ENCODE measurements at regions not wholly inside any gene's neighbourhood (a gene's known extent, or its start where the extent isn't known, plus 50 kb on each side); places are given as distances from the start of the nearest gene placed in this dataset.

- no peak overlapping the region for H3K27ac Mint-ChIP-seq
- H3K9me3 Mint-ChIP-seq (ENCODE audit: insufficient read depth): peaks cover 8% of the 10 kb centered on the region
- peaks cover 5% of the 10 kb centered on the region for H3K36me3 Mint-ChIP-seq (ENCODE audit: low read depth)
- ATAC-seq (no peak), DNase-seq (no peak)
- POLR2A ChIA-PET: no interaction called here
- no peak overlapping the region for H3K4me3 Mint-ChIP-seq
- no peaks in the 10 kb centered on the region for H3K27me3 Mint-ChIP-seq (ENCODE audit: low read depth)
- peaks cover 7% of the 10 kb centered on the region for H3K4me1 Mint-ChIP-seq (ENCODE audit: low read depth)
- CTCF ChIA-PET: interaction anchor here (0.7 to 1.7 kb wide), 3 partner anchors 18 to 578 kb away, joined by 3 to 4 read pairs (median 3); no protein-coding TSS in a partner anchor
Observed at GRCh38 chr1:193754732-193755427, 568.5 kb upstream of the B3GALT2 start.

GRCh38 chr1:193754151-193754550 is 567.7 kb upstream of the B3GALT2 start:
- ATAC-seq: no peak
- Mint-ChIP-seq H3K27me3 (ENCODE audit: low read depth) (no peaks in the 10 kb centered on the region), H3K27ac (no peak overlapping the region), H3K9me3 (ENCODE audit: insufficient read depth) (peaks cover 8% of the 10 kb centered on the region), H3K4me1 (ENCODE audit: low read depth) (peaks cover 7% of the 10 kb centered on the region), H3K36me3 (ENCODE audit: low read depth) (peaks cover 5% of the 10 kb centered on the region), H3K4me3 (no peak overlapping the region)
- CTCF ChIA-PET: interaction anchor here (0.7 to 1.7 kb wide), 3 partner anchors 17 to 577 kb away, joined by 3 to 4 read pairs (median 3); no protein-coding TSS in a partner anchor
- no peak for DNase-seq
- POLR2A ChIA-PET: no interaction called here

- H3K27me3 Mint-ChIP-seq (ENCODE audit: low read depth): no peaks in the 10 kb centered on the region
- H3K9me3 Mint-ChIP-seq (ENCODE audit: insufficient read depth): peaks cover 8% of the 10 kb centered on the region
- ChIA-PET CTCF (interaction anchor here (1.7 kb wide), 1 partner anchor 16 kb away, joined by 4 read pairs; no protein-coding TSS in a partner anchor), POLR2A (no interaction called here)
- H3K4me3 Mint-ChIP-seq: no peak overlapping the region
- peaks cover 5% of the 10 kb centered on the region for H3K36me3 Mint-ChIP-seq (ENCODE audit: low read depth)
- no peak overlapping the region for H3K27ac Mint-ChIP-seq
- peaks cover 7% of the 10 kb centered on the region for H3K4me1 Mint-ChIP-seq (ENCODE audit: low read depth)
- DNase-seq: no peak
- no peak for ATAC-seq
Observed at GRCh38 chr1:193753038-193753756, 566.8 kb upstream of the B3GALT2 start.

- ChIA-PET CTCF (no interaction called here), POLR2A (no interaction called here)
- H3K4me3 Mint-ChIP-seq: no peak overlapping the region
- no peaks in the 10 kb centered on the region for H3K9me3 Mint-ChIP-seq (ENCODE audit: insufficient read depth)
- peaks cover 2% of the 10 kb centered on the region for H3K4me1 Mint-ChIP-seq (ENCODE audit: low read depth)
- peaks cover under 1% of the 10 kb centered on the region for H3K36me3 Mint-ChIP-seq (ENCODE audit: low read depth)
- no peaks in the 10 kb centered on the region for H3K27me3 Mint-ChIP-seq (ENCODE audit: low read depth)
- ATAC-seq (no peak), DNase-seq (no peak)
- H3K27ac Mint-ChIP-seq: no peak overlapping the region
Observed at GRCh38 chr1:193749868-193750267, 563.5 kb upstream of the B3GALT2 start.

- CTCF ChIA-PET: no interaction called here
- Mint-ChIP-seq H3K4me1 (ENCODE audit: low read depth) (no peaks in the 10 kb centered on the region), H3K27ac (no peak overlapping the region), H3K9me3 (ENCODE audit: insufficient read depth) (no peaks in the 10 kb centered on the region), H3K36me3 (ENCODE audit: low read depth) (no peaks in the 10 kb centered on the region), H3K27me3 (ENCODE audit: low read depth) (no peaks in the 10 kb centered on the region), H3K4me3 (no peak overlapping the region)
- no peak for DNase-seq
- ATAC-seq: no peak
- POLR2A ChIA-PET: no interaction called here
Observed at GRCh38 chr1:193747579-193747978, 561.2 kb upstream of the B3GALT2 start.

DNA sequence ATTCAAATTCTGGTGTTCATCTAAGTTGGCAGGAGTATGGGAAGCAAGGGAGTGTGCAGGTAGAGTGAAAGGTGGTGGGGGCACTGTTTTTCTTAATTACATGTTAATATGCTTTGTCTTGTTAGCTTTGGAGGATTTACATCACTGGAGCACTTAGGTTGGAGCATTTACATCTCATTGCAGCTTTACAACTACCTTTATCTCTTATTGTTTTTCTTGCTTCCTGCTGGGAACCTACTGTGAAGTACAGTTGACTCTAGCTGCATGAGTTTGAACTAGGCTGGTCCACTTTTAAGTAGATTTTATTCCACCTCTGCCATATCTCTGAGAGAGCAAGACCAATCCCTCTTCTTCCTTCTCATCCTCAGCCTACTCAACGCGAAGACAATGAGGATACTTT is 554.8 kb upstream of the B3GALT2 start:
- ATAC-seq: no peak
- Mint-ChIP-seq H3K36me3 (ENCODE audit: low read depth) (no peaks in the 10 kb centered on the region), H3K4me3 (no peak overlapping the region), H3K9me3 (ENCODE audit: insufficient read depth) (no peaks in the 10 kb centered on the region), H3K4me1 (ENCODE audit: low read depth) (peaks cover 8% of the 10 kb centered on the region), H3K27ac (no peak overlapping the region), H3K27me3 (ENCODE audit: low read depth) (no peaks in the 10 kb centered on the region)
- POLR2A ChIA-PET: no interaction called here
- no peak for DNase-seq
- CTCF ChIA-PET: no interaction called here

- Mint-ChIP-seq H3K4me1 (ENCODE audit: low read depth) (peaks cover 8% of the 10 kb centered on the region), H3K9me3 (ENCODE audit: insufficient read depth) (no peaks in the 10 kb centered on the region)
Observed at GRCh38 chr1:193740762-193741161, 554.3 kb upstream of the B3GALT2 start.

GRCh38 chr1:193736507-193736906 is 550.1 kb upstream of the B3GALT2 start:
- DNase-seq (no peak), ATAC-seq (no peak)
- CTCF ChIA-PET: interaction anchor here (1.6 kb wide), 1 partner anchor 17 kb away, joined by 4 read pairs; no protein-coding TSS in a partner anchor
- Mint-ChIP-seq H3K9me3 (ENCODE audit: insufficient read depth) (no peaks in the 10 kb centered on the region), H3K36me3 (ENCODE audit: low read depth) (no peaks in the 10 kb centered on the region), H3K27me3 (ENCODE audit: low read depth) (no peaks in the 10 kb centered on the region), H3K4me3 (no peak overlapping the region), H3K4me1 (ENCODE audit: low read depth) (peaks cover 8% of the 10 kb centered on the region), H3K27ac (no peak overlapping the region)
- POLR2A ChIA-PET: no interaction called here

More at GRCh38 chr1:193740762-193741161, 554.3 kb upstream of the B3GALT2 start:
- ATAC-seq (no peak), DNase-seq (no peak)
- H3K27me3 Mint-ChIP-seq (ENCODE audit: low read depth): no peaks in the 10 kb centered on the region
- no peak overlapping the region for H3K27ac Mint-ChIP-seq
- CTCF ChIA-PET: no interaction called here
- H3K4me3 Mint-ChIP-seq: no peak overlapping the region
- POLR2A ChIA-PET: no interaction called here
- no peaks in the 10 kb centered on the region for H3K36me3 Mint-ChIP-seq (ENCODE audit: low read depth)

DNA sequence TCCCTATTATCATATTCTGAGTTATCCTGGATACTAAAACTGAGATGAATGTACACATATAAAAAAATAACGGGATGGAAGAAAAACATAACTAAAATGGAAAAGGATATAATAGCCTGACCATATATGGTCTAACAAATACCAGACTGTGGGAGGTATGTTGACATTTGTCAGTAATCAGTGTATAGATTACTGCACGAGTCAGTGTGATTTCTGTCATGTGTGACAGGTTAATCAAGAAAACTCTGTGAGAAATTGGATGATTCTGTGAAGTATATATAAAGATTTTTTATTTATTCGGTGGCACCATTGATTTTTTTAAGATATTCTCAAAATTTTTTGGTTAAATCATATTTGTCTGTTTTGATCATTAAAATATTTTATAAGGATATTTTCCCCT is 547.3 kb upstream of the B3GALT2 start:
- no peaks in the 10 kb centered on the region for H3K9me3 Mint-ChIP-seq (ENCODE audit: insufficient read depth)
- H3K4me1 Mint-ChIP-seq (ENCODE audit: low read depth): peaks cover 8% of the 10 kb centered on the region
- H3K27ac Mint-ChIP-seq: no peak overlapping the region
- no peaks in the 10 kb centered on the region for H3K36me3 Mint-ChIP-seq (ENCODE audit: low read depth)
- no peaks in the 10 kb centered on the region for H3K27me3 Mint-ChIP-seq (ENCODE audit: low read depth)
- ChIA-PET CTCF (no interaction called here), POLR2A (no interaction called here)
- DNase-seq: no peak
- ATAC-seq: no peak
- no peak overlapping the region for H3K4me3 Mint-ChIP-seq

DNA sequence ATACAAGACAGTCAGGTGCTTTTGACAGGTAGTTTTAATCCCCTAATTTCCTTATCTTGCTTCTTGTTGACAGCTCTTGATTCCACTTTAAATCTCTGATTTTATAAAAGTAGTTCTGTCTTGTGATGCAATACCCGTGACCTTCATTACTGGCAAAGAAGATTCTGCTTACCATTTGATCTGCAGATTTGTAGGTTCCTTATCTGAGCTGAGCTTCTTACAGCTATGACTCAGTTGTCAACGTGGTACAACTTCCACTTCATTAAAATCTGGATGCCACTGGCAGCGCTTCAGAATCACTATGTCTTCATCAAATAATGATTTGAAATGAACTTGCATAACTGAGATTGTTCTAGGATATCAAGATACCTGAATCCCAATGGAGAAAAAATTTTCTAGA is 543.6 kb upstream of the B3GALT2 start:
- H3K27ac Mint-ChIP-seq: no peak overlapping the region
- ATAC-seq: no peak
- no peak for DNase-seq
- no peaks in the 10 kb centered on the region for H3K36me3 Mint-ChIP-seq (ENCODE audit: low read depth)
- CTCF ChIA-PET: no interaction called here
- no peak overlapping the region for H3K4me3 Mint-ChIP-seq
- H3K27me3 Mint-ChIP-seq (ENCODE audit: low read depth): no peaks in the 10 kb centered on the region
- POLR2A ChIA-PET: no interaction called here
- H3K4me1 Mint-ChIP-seq (ENCODE audit: low read depth): no peaks in the 10 kb centered on the region
- H3K9me3 Mint-ChIP-seq (ENCODE audit: insufficient read depth): no peaks in the 10 kb centered on the region

DNA sequence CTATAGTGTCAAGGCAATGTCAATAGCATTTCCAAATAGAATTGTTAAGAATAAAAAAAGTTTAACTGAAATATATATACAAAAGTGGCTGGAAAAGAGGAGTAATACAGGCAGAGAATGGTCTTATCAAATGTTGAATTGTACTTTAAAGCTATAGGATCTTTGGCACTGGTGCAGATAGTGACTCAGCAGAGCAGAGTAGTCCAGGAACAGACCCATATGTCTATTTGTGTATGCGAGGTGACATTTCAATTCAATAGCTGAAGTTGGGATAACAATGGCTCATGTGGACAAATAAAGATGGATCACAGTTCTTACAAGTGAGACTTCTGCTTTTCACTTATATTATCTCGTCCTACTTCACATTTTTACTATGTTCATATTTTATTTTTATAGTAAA is 543.0 kb upstream of the B3GALT2 start:
- no peaks in the 10 kb centered on the region for H3K4me1 Mint-ChIP-seq (ENCODE audit: low read depth)
- no peak for DNase-seq
- no peaks in the 10 kb centered on the region for H3K36me3 Mint-ChIP-seq (ENCODE audit: low read depth)
- H3K4me3 Mint-ChIP-seq: no peak overlapping the region
- no peak for ATAC-seq
- H3K27me3 Mint-ChIP-seq (ENCODE audit: low read depth): no peaks in the 10 kb centered on the region
- ChIA-PET POLR2A (no interaction called here), CTCF (no interaction called here)
- H3K9me3 Mint-ChIP-seq (ENCODE audit: insufficient read depth): no peaks in the 10 kb centered on the region
- no peak overlapping the region for H3K27ac Mint-ChIP-seq

DNA sequence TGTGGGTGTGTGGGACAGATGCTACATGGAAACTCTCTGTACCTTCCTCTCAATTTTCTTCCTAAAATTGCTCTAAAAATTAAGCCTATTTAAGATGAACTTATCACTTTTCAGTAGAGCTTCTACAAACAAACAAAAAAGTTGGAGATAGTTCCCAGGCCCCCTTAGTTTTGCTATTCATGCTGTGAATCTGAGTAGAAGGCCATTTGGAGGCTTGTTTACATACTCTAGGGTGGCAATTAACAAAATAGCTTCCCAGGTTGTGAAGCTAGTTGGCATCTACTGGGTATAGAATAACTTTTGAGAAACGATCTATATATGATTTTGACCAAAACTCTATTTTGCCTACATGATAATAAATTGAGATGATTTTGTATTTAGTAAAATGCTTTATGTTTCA is 541.4 kb upstream of the B3GALT2 start:
- H3K36me3 Mint-ChIP-seq (ENCODE audit: low read depth): no peaks in the 10 kb centered on the region
- ATAC-seq (no peak), DNase-seq (no peak)
- no peaks in the 10 kb centered on the region for H3K9me3 Mint-ChIP-seq (ENCODE audit: insufficient read depth)
- no peaks in the 10 kb centered on the region for H3K4me1 Mint-ChIP-seq (ENCODE audit: low read depth)
- no peak overlapping the region for H3K4me3 Mint-ChIP-seq
- ChIA-PET CTCF (no interaction called here), POLR2A (no interaction called here)
- no peak overlapping the region for H3K27ac Mint-ChIP-seq
- no peaks in the 10 kb centered on the region for H3K27me3 Mint-ChIP-seq (ENCODE audit: low read depth)
